RWPE2 (cell line): ENCODE measurements at regions not wholly inside any gene's neighbourhood (a gene's known extent, or its start where the extent isn't known, plus 50 kb on each side); places are given as distances from the start of the nearest gene placed in this dataset.

Source experiments
- ATAC-seq: fragments of 200-7000 bp; cut with Tn5 transposase; 3 replicates; pipeline ENCODE4 v1.9.1; 2021; ENCODE audit warnings: low read depth
- DNase-seq: peaks from one replicate; pipeline ENCODE4 v3.0.0-alpha.2; 2020; ENCODE audit warnings: low spot score
- H3K27ac ChIP-seq: fragments of 450-650 bp; 2 replicates; pipeline ENCODE4 v1.5.1; 2017; ENCODE audit warnings: mild to moderate bottlenecking; ENCODE audit not compliant: poor library complexity, severe bottlenecking
- H3K27me3 ChIP-seq: fragments of 250-450 bp; sonication (Bioruptor Pico); 2 replicates; pipeline ENCODE4 v1.5.1; 2021; ENCODE audit warnings: mild to moderate bottlenecking, moderate library complexity; ENCODE audit not compliant: insufficient read depth, poor library complexity, severe bottlenecking
- H3K36me3 ChIP-seq: fragments of 250-450 bp; sonication (Bioruptor Pico); 2 replicates; pipeline ENCODE4 v1.5.1; 2020; ENCODE audit warnings: low read depth, mild to moderate bottlenecking, moderate library complexity
- H3K4me1 ChIP-seq: fragments of 250-450 bp; sonication (Bioruptor Pico); 2 replicates; pipeline ENCODE4 v1.5.1; 2021; ENCODE audit warnings: mild to moderate bottlenecking, moderate library complexity; ENCODE audit not compliant: insufficient read depth, poor library complexity, severe bottlenecking
- H3K4me3 ChIP-seq: fragments of 250-450 bp; sonication (Bioruptor Pico); 2 replicates; pipeline ENCODE4 v1.5.1; 2021; ENCODE audit warnings: mild to moderate bottlenecking, moderate library complexity; ENCODE audit not compliant: severe bottlenecking
- H3K9me3 ChIP-seq: fragments of 250-450 bp; sonication (Bioruptor Pico); 2 replicates; pipeline ENCODE4 v1.5.1; 2021; ENCODE audit warnings: mild to moderate bottlenecking, moderate library complexity; ENCODE audit not compliant: severe bottlenecking
- TF ChIP-seq, protein P1 (sequence below): fragments of 450-650 bp; IDR thresholded peaks from one replicate; pipeline ENCODE4 v1.5.1; 2017; ENCODE audit warnings: mild to moderate bottlenecking, moderate library complexity; ENCODE audit not compliant: poor library complexity, severe bottlenecking

DNA sequence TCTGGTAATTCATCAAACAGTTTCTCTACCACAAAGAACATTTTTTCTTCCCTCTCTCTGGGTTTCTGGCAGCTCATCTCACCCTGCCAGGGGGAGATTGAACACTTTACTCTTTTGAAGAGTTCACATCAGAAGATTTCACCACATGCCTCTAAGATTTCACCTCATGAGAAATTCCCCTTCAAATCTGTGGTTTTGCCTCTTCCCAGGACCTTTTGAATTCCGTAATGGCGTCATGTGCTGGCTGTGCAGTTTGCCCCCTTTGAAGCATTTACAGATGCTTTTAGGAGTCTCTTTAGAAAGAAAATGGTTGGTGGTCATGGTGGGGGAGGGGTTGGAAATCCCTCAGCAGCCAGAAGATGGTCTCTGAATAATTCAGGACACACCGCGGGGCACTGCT, 486.1 kb downstream of the QKI start:
- H3K4me1 ChIP-seq, result no peaks in the 10 kb centered on the region
- H3K9me3 ChIP-seq, result no peaks in the 10 kb centered on the region
- no peaks in the 10 kb centered on the region for H3K36me3 ChIP-seq
- ATAC-seq (no peak), DNase-seq (no peak)
- TF ChIP-seq, protein P1, sequence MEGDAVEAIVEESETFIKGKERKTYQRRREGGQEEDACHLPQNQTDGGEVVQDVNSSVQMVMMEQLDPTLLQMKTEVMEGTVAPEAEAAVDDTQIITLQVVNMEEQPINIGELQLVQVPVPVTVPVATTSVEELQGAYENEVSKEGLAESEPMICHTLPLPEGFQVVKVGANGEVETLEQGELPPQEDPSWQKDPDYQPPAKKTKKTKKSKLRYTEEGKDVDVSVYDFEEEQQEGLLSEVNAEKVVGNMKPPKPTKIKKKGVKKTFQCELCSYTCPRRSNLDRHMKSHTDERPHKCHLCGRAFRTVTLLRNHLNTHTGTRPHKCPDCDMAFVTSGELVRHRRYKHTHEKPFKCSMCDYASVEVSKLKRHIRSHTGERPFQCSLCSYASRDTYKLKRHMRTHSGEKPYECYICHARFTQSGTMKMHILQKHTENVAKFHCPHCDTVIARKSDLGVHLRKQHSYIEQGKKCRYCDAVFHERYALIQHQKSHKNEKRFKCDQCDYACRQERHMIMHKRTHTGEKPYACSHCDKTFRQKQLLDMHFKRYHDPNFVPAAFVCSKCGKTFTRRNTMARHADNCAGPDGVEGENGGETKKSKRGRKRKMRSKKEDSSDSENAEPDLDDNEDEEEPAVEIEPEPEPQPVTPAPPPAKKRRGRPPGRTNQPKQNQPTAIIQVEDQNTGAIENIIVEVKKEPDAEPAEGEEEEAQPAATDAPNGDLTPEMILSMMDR, result no peak
- no peak overlapping the region for H3K4me3 ChIP-seq
- H3K27me3 ChIP-seq, result no peaks in the 10 kb centered on the region
- no peak overlapping the region for H3K27ac ChIP-seq

DNA sequence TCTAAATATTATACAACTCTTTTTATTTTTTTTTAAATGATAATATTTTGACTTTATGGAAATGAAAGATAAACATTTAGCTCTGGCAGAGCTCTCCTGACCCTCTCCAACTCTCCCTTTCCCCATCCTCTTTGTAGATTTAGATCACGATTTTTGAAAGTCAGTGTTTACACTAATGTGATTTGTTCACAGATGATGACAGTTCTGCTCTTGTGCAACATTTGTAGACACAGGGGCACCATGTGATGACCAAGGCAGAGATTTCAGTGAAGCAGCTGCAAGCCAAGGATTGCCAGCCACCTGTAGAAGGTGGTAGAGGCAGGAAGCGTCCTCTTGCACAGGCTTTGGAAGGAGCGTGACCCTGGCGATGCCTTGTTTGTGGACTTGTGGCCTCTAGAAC, 483.2 kb downstream of the QKI start:
- TF ChIP-seq, protein P1, result no peak
- Histone ChIP-seq H3K9me3 (no peaks in the 10 kb centered on the region), H3K36me3 (no peaks in the 10 kb centered on the region), H3K4me1 (no peaks in the 10 kb centered on the region), H3K27me3 (no peaks in the 10 kb centered on the region), H3K4me3 (no peak overlapping the region), H3K27ac (no peak overlapping the region)
- no peak for DNase-seq
- ATAC-seq, result no peak

DNA sequence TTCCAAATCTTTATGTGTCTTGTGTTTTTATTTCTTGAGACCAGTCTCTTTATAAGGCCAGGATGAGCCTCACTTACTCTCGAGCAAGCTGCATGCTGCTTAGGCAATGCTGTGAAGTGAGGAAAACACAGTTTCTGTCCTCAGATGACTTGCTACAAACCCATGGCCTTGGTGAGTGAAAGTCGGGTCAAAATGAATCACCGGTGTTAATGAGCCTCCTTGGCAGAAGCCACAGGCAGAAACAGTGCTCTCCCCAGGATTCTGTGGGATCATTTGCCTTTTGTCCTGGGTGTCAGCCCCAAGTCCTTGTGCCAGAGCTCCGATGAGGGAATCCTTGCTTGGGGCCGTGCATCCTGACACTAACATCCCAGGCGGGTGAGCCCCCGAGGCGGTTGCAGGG, 482.5 kb downstream of the QKI start:
- H3K4me3 ChIP-seq, result no peak overlapping the region
- no peaks in the 10 kb centered on the region for H3K9me3 ChIP-seq
- no peak for DNase-seq
- H3K27ac ChIP-seq, result no peak overlapping the region
- H3K36me3 ChIP-seq, result no peaks in the 10 kb centered on the region
- no peaks in the 10 kb centered on the region for H3K4me1 ChIP-seq
- no peaks in the 10 kb centered on the region for H3K27me3 ChIP-seq
- no peak for ATAC-seq
- TF ChIP-seq, protein P1, result no peak

DNA sequence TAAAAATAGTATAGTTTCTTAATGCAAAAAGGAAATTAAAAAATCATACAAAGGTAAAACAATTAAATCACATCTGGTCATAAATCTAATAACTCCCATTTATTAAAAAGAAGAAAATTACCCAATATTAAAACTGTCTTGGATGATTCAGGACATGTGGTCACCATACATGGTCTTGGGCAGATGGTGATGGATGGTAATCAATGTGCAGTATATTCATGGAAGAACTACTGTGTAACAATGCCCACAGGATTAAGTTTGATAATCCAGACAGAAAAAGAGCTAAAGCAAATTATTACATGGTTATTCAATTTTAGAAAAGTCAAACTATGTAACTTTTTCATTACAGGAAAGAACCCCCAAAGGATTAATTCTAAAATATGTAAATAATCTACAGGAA, 480.6 kb downstream of the QKI start:
- no peak overlapping the region for H3K27ac ChIP-seq
- DNase-seq, result no peak
- H3K4me1 ChIP-seq, result no peaks in the 10 kb centered on the region
- TF ChIP-seq, protein P1, result no peak
- H3K27me3 ChIP-seq, result no peaks in the 10 kb centered on the region
- no peaks in the 10 kb centered on the region for H3K36me3 ChIP-seq
- H3K4me3 ChIP-seq, result no peak overlapping the region
- no peaks in the 10 kb centered on the region for H3K9me3 ChIP-seq
- ATAC-seq, result no peak

DNA sequence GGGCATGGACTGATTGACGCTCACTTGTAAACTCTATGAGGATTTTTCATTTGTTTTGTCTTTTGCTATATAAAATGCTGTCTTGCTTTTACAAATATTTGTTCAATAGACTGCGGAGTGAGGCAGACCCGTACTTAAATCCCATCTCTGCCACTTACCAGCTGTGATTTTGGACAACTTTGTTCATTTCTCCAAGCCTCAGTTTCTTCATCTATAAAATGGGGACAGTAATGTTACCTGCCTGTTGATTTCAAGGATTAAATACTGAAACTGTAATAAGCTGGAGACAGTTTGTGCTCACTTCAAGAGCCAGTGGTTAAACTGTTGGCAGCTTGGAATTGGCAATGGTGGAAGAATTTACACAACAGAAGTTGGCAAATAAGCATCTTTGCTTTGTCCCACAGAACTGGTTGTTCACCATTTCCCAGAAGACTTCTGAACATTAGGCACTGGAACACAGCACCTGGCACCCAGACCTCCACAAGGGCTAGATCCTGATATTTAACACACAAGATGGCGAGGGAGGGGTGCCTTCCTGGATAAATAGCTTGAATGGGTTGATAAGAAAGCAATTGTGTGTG, 479.2 kb downstream of the QKI start:
- Histone ChIP-seq H3K4me3 (no peak overlapping the region), H3K4me1 (no peaks in the 10 kb centered on the region), H3K9me3 (no peaks in the 10 kb centered on the region), H3K27ac (no peak overlapping the region), H3K27me3 (no peaks in the 10 kb centered on the region), H3K36me3 (no peaks in the 10 kb centered on the region)
- no peak for ATAC-seq
- TF ChIP-seq, protein P1, result no peak
- DNase-seq, result no peak
